Limb (tissue), 2 donors: ENCODE measurements at regions not wholly inside any gene's neighbourhood (a gene's known extent, or its start where the extent isn't known, plus 50 kb on each side); places are given as distances from the start of the nearest gene placed in this dataset.
"Not testable (repeated sequence)": the region's sequence is repeated elsewhere in the genome, so short reads cannot be mapped to it uniquely, and the experiment has no call there.

Experiments used
- DNase-seq, 2 donors: peaks; one replicate each; pipeline ENCODE4 v3.0.0-alpha.2; 2016; ENCODE audit errors: extremely low spot score in 2 of 2

DNA sequence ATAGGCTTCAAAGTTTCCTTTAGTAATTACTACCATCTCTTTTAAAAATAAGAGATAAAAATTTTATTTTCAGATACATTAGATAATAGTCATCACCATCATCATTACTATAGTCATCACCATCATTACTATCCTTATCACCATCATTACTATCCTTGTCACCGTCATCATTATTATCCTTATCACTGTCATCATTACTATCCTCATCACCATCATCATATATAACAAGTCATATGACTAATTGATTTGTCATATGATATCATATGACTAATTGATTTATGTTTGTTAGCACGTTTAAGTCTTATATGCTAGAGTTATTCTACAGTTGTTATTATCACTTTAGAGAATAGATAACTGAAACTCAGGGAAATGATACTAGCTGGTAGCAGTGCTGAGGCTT lies 382.1 kb upstream of the CDH18 start:
- DNase-seq: no peak

DNA sequence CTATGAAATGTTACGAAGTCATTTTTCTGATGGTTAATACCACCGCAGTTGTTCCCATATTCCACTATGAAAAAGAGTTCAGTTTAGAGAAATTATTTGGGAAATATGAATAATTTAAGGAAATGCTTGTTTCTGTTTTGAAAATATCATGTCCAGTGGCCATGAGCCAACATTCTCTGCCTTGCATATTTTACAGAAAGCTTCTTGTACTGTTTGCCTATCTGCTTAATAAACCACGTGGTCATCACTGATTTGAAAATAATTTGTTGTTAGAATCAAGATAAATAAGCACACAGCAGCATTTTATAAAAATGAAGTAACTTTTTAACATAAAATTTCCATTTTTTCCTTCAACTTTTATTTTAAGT lies 381.5 kb upstream of the CDH18 start:
- no peak for DNase-seq

DNA sequence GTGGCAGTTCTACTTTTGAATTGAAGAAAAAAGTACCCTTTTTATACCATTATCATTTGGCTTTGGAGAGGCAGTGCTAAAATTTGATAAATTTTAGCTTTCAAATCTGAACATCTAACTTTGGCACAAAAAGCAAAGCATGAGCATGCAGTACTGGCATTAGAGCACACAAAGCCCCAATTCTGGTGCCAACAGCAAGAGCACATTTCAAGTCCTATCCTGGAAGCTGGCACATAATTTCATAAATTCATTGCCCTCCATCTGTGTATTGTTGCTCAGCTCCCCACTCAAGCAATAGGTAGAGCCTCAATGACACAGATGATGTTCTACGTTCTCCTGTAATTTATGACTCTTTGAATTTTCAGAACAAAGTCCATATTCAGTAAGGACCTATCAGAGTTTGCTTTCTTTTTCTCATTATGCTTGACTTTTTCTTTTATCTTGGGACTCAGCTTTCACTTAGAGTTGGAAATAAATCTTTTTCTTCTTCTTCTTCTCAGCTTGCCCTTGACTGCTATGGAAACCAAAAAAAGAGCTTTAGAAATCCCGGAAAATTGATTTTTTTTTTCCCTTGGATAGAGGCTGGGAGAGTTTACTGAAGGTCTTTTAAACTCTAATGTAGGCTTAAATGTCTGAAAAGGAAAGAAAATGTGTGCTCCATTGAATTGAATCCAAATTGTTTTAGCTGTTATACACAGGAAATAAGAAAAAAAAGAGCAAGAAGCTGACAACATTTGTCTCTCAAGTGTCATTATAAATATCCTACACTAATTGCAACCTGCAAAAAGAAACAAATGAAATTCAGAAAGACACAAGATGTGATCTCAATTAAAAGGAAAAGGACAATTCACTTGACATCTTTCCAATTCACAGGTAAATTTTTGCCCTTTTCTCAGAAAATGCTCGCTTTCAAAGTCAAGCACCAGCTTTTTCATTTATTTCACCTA lies 380.8 kb upstream of the CDH18 start:
- DNase-seq: no peak

DNA sequence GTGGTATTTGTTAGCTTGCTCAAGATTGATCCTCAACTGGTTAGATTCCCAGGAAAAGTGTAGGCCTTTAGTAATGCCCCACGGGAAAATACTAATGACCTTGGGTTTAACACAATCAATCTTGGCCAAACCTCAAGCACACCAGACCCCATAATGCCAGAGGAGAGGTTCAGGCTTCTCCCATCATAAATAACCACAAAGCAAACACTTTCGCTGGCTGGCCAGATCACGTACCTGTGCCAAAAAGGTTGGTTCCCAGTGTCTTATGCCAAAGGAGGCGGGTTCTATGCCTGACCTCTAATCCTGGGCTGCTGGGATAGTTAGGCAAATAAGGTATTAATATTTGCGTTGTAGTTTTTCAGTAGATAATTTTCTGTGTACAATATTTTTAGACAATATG lies 379.2 kb upstream of the CDH18 start:
- DNase-seq: no peak

DNA sequence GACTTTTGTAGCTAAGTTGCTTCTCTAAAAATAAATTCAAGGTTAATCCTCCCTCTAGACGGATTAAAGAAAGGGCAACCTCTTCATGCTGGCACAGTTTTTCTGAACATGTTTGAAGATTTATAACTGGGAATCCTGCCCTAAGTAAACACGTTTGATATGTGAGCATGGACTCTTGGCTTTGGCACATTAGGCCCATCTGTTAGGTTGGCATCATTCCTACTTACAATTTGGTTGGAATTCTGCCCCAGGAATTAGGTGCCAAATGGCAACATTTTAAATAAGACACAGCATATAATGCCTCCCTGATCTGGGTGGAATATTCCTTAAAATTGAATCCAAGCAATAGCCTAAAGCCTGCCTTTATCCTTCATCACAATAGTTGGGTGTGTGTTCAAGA lies 372.3 kb upstream of the CDH18 start:
- peak in 1 of 2 donors; percentile 17 for DNase-seq

DNA sequence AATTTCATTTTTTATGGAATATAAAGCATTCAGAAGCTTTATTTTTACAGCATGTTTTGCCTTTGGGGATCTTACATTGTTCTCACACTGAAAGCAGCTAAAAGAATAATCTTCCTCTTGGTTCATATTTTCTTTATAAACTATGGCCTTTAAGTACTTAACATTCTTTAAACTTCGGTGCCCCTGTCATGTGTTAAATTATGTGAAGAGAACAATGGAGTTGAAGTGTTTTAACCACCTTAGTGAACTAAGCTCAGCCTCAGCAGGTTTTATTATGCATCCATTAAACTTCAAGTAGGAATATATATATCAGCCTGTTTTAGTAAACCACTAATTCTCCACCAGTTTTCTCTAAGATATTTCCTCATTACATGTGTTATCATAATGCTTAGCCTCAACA lies 371.4 kb upstream of the CDH18 start:
- no peak for DNase-seq

DNA sequence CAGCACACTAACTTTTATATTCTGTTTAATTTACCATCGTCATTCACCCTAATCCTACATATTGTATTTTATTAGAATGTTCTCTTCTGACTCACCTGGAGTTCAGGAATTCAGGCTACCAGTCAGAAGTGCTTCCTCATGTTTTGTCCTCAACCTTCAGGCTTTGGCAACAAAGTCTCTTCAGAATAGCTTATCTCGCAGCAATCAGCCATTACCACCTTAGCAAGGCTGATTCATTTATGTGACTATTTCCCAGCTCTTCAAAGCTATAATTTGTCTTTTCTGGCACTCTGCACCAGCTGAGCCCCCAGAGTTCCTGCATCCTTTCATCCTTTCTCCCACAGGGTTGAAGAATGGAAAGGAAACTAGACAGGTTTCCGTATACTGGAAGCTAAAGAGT lies 365.5 kb upstream of the CDH18 start:
- no peak for DNase-seq

DNA sequence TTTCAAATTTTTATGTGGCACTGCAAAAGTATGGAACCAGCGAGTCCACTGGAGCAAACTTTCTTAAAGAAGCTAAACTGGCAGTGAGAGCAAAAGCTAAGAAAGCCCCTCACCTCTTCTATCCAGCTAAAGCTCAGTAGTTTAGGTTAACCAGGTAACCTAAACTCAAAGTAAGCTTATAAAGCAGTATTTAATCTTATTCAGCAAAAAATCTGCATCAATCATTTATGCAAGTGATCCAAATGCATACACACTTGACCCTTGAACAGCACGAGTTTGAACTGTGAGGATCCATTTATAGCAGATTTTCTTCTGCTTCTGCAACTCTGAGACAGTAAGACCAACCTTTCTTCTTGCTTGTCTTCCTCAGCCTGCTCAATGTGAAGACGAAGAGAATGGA lies 363.8 kb upstream of the CDH18 start:
- DNase-seq: no peak

DNA sequence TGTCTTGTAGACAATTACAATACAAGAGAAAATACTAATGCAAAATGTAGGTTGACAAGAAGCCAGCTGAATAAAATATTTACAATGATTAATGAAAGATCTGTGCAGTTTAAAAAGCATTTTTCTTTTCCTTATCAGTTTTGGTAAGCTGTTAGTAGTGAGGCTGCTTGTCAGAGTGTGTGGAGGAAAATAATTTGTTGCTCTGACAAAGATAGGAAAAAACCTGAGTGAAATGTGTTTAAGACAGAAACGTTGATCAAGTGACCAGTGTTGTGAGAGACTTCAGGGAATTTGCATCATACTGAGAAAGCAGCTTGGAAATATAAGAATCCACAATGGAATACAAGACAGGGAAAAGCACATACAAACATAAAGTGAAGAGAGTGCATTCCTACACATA lies 360.3 kb upstream of the CDH18 start:
- DNase-seq: no peak

DNA sequence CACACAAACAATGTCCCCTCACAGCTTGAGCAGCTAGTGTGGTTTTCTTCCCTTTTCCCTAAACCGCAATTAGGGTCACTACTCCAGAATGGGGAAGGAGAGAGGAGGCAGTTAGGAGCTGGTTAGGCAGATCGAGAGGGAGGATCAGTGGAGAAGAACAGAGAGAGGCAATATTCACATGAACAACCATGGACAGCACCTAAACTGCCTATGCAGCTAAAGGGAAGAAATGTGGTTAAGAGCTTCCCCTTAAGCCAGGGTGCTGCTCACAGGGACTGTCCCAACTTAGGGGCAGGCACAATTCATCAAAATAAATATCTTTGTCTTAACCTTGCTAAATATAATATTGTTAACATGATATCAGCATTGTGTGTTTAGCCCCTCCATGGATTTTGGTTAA lies 359.3 kb upstream of the CDH18 start:
- no peak for DNase-seq

DNA sequence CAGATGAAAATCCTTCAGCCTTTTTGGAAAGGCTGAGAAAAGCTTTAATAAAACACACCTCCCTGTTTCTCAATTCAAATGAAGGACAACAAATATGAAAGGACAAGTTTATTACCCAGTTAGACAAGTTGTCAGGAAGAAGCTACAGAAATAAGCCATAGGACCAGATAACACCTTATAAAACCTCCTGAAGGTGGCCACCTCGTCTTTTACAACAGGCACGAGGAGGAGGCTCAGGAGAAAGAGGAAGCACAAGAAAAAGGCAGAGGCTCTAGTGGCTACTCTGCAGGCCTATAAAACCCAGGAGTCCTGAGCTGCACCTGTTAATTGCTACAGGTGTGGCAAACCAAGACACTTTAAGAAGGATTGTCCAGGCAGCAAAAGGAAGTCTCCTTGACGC lies 352.1 kb upstream of the CDH18 start:
- no peak for DNase-seq

DNA sequence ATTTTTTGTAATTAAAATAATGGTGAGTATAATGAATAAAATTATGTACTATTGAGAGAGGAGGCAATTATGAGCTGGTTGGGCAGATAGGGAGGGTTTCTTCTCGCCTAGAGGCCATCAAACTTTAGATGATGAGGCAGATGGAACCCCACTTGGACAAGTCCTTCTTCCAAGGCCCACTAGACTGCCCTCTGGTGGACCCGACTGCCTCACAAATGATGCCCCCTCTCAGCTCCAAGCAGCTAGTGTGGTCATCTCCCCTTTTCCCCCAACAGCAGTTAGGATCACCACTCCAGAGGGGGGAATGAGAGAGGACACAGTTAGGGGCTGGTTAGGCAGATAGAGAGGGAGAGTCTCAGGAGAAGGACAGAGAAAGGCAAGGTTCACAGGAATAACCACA lies 348.0 kb upstream of the CDH18 start:
- no peak for DNase-seq

DNA sequence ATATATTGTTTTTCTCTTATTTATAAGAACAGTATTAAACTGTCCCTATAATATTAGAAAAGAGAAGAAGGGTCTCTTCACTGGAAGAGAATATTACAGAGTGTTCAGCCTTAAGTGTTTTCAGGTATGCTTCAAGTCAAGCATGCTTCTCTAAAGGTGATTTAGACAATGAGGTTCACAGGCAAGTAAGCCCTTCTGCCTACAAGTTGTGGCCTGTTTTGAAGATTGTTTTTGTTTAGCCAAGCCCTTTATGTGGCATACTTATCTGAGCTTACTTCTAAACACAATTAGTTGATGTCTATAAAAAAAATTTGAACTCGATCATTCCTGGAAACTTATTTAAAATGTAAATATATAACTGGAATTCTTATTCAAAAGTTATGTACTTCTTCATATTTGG lies 343.8 kb upstream of the CDH18 start:
- DNase-seq: no peak

DNA sequence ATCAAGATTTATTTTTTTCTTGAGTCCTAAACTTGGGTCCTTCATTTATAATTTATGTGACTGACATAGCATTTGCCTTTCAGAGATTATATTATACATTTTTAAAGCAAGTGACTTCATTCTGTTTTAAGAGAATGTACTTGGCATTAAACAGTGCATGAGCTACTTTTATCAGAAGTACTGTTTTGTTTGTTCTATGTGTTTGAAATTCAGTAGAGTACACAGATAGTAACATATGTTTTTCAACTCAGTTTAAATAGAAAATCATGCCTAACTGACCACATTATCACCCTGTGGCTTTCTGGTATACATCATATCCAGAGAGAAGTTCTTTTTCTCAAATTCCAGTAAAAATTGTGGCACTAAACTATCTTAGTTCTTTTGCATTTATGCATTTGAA lies 335.3 kb upstream of the CDH18 start:
- DNase-seq: no peak

DNA sequence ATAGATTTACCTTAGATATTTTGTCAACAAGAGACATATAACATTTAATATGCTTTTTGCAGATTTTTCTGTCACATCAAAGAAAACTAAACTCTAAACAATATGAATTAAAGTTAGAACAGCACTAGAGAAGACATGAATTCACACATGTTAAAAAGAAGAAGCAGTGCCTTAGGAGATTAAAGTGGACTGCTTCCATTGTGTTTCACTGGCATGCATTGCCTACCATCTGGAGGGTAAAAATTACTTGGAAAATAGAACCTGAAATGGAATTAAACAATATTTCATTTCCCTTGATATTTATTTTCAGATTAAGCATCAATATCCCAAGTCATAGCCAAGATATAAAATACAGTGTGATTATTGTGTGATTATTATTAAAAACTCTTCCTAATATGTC lies 319.4 kb upstream of the CDH18 start:
- no peak for DNase-seq

DNA sequence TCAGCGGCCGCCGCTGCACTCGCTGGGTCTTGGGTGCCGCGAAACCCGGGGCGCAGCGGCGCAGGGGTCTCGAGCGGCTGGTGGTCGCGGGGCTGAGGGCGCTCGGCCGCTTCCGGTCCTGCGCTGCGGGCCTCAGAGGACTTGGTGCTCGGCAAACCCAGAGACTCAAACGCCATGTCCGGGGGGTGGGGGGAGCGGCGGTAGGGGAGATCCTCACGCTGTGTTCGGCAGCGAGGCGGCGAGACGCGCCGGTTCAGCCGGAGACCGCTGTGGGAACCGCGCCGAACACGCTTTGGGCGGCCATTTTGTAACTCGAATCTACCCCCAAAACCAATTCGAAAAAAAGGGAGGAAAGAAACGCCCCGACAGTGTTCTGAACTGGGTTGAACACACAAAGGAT lies 317.5 kb upstream of the CDH18 start:
- no peak for DNase-seq

DNA sequence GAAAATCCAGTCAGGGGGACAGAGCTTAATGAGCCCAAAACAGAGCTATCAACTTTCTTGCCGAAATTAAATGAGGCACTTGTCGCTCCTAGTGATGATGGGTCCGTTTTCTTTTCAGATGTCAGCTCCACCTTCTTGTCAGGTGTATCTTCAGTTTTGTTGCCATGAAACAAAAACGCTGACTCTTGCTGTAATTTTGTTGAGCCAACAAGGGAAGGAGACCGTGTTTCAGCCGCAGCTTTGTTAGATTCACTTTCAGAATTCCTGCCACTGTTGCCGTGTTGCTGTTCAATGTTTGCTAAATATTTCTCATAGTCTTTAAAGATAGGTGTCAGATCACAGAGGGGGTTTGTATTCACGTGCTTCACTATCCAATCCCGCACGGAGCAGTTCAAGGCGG lies 316.6 kb upstream of the CDH18 start:
- not testable (repeated sequence) for DNase-seq

DNA sequence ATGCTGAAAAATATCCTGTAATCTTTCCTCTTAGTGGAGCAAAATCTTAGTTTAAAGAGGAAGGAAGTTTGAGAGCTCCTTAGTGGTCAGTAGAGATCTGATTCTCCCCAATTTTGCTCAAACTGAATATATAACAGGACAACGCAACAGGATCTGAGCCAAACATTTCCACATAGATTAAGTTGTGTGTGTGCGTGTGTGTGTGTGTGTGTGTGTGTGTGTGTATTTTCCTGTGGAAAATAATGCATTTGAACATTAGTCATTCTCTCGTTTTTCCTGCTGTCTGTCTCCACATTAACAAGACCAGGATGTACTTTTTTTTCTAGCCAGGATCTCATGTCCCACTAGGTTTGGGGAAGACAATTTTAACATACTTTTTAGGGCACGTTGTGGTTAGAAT lies 312.1 kb upstream of the CDH18 start:
- DNase-seq: no peak

DNA sequence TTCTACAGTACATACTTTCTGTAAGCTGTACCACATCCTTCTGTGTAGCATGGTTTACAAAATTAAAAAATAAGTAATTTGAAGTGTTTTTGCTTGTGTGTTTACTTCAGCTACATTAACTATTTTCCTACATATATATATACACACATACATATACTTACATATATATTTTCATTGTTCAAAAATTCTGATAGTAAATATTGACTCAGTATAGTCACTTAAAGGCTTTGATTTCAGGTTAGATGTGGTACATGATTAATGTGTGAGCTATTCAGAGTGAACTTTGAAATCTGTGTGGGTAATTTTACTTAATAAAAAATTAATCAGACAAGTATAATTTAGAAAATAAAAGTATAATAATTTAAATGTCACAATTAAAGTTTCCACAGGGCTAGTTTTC lies 306.7 kb upstream of the CDH18 start:
- DNase-seq: no peak

DNA sequence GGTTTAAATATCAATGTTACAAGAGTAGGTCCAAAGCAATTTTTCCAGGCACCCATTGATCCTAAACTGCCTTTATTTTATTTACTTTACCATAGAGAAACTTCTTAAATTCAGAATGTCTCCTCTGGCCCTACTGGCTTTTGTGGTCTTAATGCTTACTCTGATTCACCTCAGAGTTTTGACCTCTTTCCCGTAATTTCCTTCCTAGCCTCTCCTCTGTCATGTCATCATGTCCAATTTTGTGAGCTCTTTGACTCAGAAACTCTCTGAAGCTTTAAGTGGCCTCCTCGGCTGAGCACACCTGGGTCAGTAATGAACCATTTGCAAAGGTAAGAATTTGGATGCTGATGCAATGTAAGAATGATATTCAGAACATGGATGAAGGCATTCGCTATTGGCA lies 303.8 kb upstream of the CDH18 start:
- DNase-seq: no peak

DNA sequence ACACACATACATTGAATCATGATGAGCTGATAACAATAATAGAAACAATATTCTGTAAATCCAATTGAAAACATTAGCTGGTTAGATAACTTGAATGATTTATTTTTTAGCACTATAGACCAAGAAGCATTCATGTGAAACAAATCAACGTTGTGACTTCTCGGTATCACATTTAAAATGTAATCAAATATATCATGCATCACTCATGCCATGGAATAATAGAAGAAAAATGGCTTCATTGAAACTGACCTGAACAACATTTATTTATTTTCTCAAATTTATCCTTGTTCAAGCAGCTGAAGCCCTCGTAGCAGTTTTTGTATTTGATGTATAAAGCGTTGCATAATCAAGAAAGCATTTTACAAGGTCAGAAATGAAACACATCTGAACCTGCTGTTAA lies 299.6 kb upstream of the CDH18 start:
- DNase-seq: no peak

DNA sequence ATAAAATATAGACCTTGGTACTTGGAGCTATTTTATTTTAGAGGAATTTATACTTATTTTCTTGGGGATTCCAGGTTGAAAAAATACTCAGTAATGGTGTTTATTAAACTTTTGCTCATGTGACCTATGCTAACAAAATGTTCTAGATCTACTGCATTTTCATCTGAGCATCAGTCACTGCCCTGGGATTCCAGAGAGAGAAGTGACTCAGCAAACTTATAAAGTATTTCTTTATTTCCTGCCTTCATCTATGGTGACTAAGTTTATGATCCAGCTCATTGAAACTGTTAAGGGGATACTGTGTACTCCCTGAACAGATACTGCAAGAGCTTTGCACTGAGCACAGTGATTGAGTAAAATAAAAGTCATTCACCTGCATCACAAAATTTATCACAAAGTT lies 298.5 kb upstream of the CDH18 start:
- DNase-seq: no peak

DNA sequence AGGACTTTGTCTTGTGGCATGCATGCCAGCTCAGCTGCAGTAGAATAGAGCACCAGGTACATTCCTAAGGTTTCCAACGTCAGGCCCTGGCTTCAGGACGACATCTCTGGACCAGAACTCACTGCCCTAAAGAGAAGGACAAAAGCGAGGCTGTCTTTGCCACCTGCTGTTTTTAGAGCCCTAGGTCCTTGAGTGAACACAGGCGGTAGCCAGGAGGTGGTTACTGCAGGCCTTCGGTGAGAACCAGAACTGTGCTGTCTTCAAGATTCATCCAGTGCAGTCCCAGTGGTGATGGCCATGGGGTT lies 288.9 kb upstream of the CDH18 start:
- DNase-seq: no peak
